Loucy (cell line): ENCODE measurements at regions not wholly inside any gene's neighbourhood (a gene's known extent, or its start where the extent isn't known, plus 50 kb on each side); places are given as distances from the start of the nearest gene placed in this dataset.

ENCODE experiments used
- H2AFZ ChIP-seq: fragments of 200-600 bp; sonication (generic); 2 replicates; pipeline ENCODE4 v1.6.0; 2016; ENCODE audit warnings: antibody characterized with exemption, mild to moderate bottlenecking, low read length, moderate library complexity
- H3F3A ChIP-seq: fragments of 200-600 bp; 2 replicates; pipeline ENCODE4 v1.6.0; 2016; ENCODE audit warnings: antibody characterized with exemption, low read depth, mild to moderate bottlenecking
- H3K27me3 ChIP-seq: fragments of 200-600 bp; sonication (generic); 2 replicates; pipeline ENCODE4 v1.6.1; 2014; ENCODE audit warnings: low read length, mild to moderate bottlenecking; ENCODE audit not compliant: insufficient read depth, poor library complexity, severe bottlenecking
- H3K36me3 ChIP-seq: fragments of 200-600 bp; sonication (generic); 2 replicates; pipeline ENCODE4 v1.6.1; 2016; ENCODE audit warnings: low read length; ENCODE audit not compliant: insufficient read depth
- H3K4me1 ChIP-seq: fragments of 200-600 bp; sonication (generic); 2 replicates; pipeline ENCODE4 v1.5.1; 2014; ENCODE audit warnings: low read length, mild to moderate bottlenecking; ENCODE audit not compliant: insufficient read depth, poor library complexity, severe bottlenecking
- H3K4me2 ChIP-seq: fragments of 200-600 bp; sonication (generic); 2 replicates; pipeline ENCODE4 v1.6.0; 2014; ENCODE audit warnings: antibody characterized with exemption, low read length, low read depth, mild to moderate bottlenecking; ENCODE audit not compliant: poor library complexity, severe bottlenecking
- H3K4me3 ChIP-seq: fragments of 200-600 bp; sonication (generic); 2 replicates; pipeline ENCODE4 v1.5.1; 2014; ENCODE audit warnings: low read length, mild to moderate bottlenecking, mixed read lengths; ENCODE audit not compliant: poor library complexity, severe bottlenecking
- H3K79me2 ChIP-seq: fragments of 200-600 bp; sonication (generic); 2 replicates; pipeline ENCODE4 v1.6.1; 2014; ENCODE audit warnings: low read length; ENCODE audit not compliant: insufficient read depth
- H3K9ac ChIP-seq: fragments of 200-600 bp; sonication (generic); 2 replicates; pipeline ENCODE4 v1.6.0; 2014; ENCODE audit warnings: mild to moderate bottlenecking, low read depth, low read length, moderate library complexity; ENCODE audit not compliant: poor library complexity, severe bottlenecking
- H3K9me2 ChIP-seq: fragments of 200-600 bp; sonication (generic); replicated peaks from 2 replicates; pipeline ENCODE4 v1.6.1; 2016; ENCODE audit warnings: low read depth, low read length, mixed read lengths
- H3K9me3 ChIP-seq: fragments of 200-600 bp; sonication (generic); 2 replicates; pipeline ENCODE4 v1.6.1; 2014; ENCODE audit warnings: mild to moderate bottlenecking, antibody characterized with exemption, low read length, low read depth; ENCODE audit not compliant: insufficient read depth
- H4K20me1 ChIP-seq: fragments of 200-600 bp; sonication (generic); 2 replicates; pipeline ENCODE4 v1.6.0; 2014; ENCODE audit warnings: antibody characterized with exemption, low read length, mild to moderate bottlenecking; ENCODE audit not compliant: insufficient read depth, poor library complexity, severe bottlenecking
- CTCF ChIP-seq: fragments of 200-600 bp; sonication (generic); conservative IDR thresholded peaks from 2 replicates; pipeline ENCODE4 v1.5.1; 2014; ENCODE audit warnings: mild to moderate bottlenecking, antibody characterized with exemption, low read length
- EZH2phosphoT487 ChIP-seq: fragments of 200-600 bp; IDR thresholded peaks from 2 replicates; pipeline ENCODE4 v1.6.1; 2018; ENCODE audit warnings: antibody characterized with exemption, mild to moderate bottlenecking, moderate library complexity, borderline replicate concordance

- no peak overlapping the region for H3K9ac ChIP-seq
- no peaks in the 10 kb centered on the region for H4K20me1 ChIP-seq
- H3K27me3 ChIP-seq = no peaks in the 10 kb centered on the region
- H3F3A ChIP-seq = no peaks in the 10 kb centered on the region
- H3K9me3 ChIP-seq = no peaks in the 10 kb centered on the region; the same call in 1 of the 2 replicates
- H3K36me3 ChIP-seq = no peaks in the 10 kb centered on the region
- H3K79me2 ChIP-seq = no peaks in the 10 kb centered on the region
- no peak for TF ChIP-seq EZH2phosphoT487
- no peak for TF ChIP-seq CTCF
- H2AFZ ChIP-seq = no peak overlapping the region
- H3K4me1 ChIP-seq = no peaks in the 10 kb centered on the region
- no peak overlapping the region for H3K4me2 ChIP-seq
- H3K9me2 ChIP-seq = no peaks in the 10 kb centered on the region
- H3K4me3 ChIP-seq = no peak overlapping the region
Observed at GRCh38 chr20:43294031-43294430, 104.3 kb upstream of the PTPRT start.

GRCh38 chr20:43293068-43293786 lies 103.5 kb upstream of the PTPRT start:
- Histone ChIP-seq H3K27me3 (no peaks in the 10 kb centered on the region), H3F3A (no peaks in the 10 kb centered on the region), H3K4me1 (no peaks in the 10 kb centered on the region), H2AFZ (no peak overlapping the region), H3K79me2 (no peaks in the 10 kb centered on the region), H3K9ac (no peak overlapping the region), H3K36me3 (no peaks in the 10 kb centered on the region), H3K4me3 (no peak overlapping the region), H3K9me3 (no peaks in the 10 kb centered on the region; the same call in 1 of the 2 replicates), H3K9me2 (no peaks in the 10 kb centered on the region), H3K4me2 (no peak overlapping the region), H4K20me1 (no peaks in the 10 kb centered on the region)
- TF ChIP-seq EZH2phosphoT487 (no peak), CTCF (no peak)

- H3K9me2 ChIP-seq = no peaks in the 10 kb centered on the region
- H3K27me3 ChIP-seq = no peaks in the 10 kb centered on the region
- TF ChIP-seq EZH2phosphoT487 (no peak), CTCF (no peak)
- H3F3A ChIP-seq = no peaks in the 10 kb centered on the region
- no peaks in the 10 kb centered on the region for H3K36me3 ChIP-seq
- H3K4me2 ChIP-seq = no peak overlapping the region
- H3K9ac ChIP-seq = no peak overlapping the region
- no peaks in the 10 kb centered on the region for H3K4me1 ChIP-seq
- no peaks in the 10 kb centered on the region for H4K20me1 ChIP-seq
- H2AFZ ChIP-seq = no peak overlapping the region
- H3K79me2 ChIP-seq = no peaks in the 10 kb centered on the region
- H3K9me3 ChIP-seq = no peaks in the 10 kb centered on the region; the same call in 1 of the 2 replicates
- no peak overlapping the region for H3K4me3 ChIP-seq
Observed at GRCh38 chr20:43292222-43292621, 102.5 kb upstream of the PTPRT start.
